DMS 273 (cell line): ENCODE measurements at regions not wholly inside any gene's neighbourhood (a gene's known extent, or its start where the extent isn't known, plus 50 kb on each side); places are given as distances from the start of the nearest gene placed in this dataset.
"Not testable (repeated sequence)": the region's sequence is repeated elsewhere in the genome, so short reads cannot be mapped to it uniquely, and the experiment has no call there.

Experiments used
- DNase-seq: peaks from one replicate; lab custom pipeline; 2025; ENCODE audit not compliant: unreplicated experiment; lab: John Stamatoyannopoulos, UW

DNA sequence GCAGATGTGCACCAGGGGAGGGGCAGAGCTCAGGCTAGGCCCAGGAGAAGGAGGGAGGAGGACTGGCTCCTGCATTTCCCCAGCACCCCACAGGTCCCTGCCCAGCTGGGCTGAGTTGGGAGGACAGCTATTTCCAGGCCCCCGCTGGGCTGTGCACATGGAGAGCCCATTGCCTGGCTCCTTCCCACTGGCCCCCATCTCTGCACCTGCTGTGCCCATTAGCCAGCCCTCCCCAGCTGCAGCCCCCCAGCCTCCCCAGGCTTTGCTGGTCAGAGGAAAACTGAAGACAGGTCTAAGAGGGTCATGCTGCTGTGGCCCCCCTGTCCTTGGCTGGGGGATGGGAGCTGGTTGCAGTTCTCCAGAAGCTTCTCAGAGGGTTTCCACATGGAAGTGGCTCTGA, 81.8 kb upstream of the SHANK2 start:
- no peak for DNase-seq

DNA sequence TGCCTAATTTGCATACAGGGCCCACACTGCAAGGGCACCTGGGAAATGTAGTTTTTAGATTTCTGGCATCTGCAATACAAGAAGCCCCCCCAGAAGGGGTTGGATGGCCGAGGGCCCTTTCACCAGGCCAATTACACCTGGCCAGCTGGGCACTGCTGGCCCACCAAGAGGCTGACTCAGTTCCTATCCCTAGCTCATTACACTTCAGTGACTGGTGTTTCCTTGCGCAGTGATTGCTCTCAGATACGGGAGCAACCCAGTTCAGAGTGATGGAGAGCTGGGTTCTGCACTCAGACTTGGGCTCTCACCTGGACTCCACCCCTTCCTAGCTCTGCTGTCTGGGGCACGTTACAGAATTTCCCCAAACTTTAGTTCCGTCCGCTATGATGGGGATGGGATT, 81.1 kb upstream of the SHANK2 start:
- no peak for DNase-seq

DNA sequence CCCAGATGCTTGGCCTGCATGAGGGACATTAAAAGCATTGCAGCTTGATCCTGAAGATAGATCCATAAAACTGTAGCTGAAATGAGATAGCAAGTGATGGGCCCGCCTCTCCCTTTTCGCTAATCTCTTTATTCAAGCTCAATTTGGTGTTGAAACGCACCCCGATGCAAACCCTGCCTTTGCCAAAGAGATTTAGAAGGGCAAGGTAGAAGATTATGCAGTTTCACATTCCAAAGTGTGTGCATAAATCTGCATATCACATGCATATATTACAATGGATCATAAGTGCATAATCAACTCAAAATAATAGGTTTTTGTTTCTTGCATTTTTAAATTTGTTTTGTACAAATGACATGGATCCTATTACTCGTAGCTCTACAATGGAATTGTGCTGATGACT, 80.1 kb upstream of the SHANK2 start:
- DNase-seq: no peak

DNA sequence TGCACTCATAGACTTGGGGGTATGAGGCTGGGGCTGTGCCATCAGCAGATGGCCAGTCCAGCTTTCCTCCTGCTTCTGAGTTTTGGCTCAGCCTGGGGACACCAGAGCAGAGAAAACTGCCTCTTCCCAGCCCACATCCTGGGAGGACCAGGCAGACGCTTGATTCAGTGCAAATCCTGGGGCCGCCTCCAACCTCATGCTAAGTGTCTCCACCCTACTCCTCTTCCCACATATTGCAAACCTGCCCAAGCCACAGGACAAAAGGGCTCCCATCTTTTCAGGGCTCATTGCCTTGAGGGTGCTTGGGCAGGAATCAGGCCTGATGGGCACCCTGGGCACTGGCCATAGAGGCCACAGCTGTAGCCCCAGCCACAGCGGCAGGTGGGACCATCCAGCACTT, 79.7 kb upstream of the SHANK2 start:
- no peak for DNase-seq

DNA sequence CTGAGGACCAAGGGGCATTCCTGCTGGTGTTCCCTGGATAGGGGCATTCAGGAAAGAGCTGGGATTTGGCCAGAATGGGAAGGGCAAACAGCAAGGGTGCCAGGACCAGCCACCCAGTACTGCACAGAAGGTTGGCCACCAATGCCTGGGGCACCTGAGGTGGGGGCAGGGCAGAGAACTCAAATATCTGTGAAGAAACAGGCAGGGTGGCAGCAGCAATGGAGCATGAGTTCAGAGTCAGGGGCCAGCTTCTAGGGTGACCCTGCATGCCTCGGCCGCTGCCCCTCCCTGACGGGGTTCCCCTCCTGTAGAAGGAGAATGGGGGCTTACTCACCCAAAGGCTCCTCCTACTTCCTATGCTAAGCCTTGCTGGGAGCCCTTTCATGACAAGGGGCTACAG, 79.3 kb upstream of the SHANK2 start:
- DNase-seq: no peak

DNA sequence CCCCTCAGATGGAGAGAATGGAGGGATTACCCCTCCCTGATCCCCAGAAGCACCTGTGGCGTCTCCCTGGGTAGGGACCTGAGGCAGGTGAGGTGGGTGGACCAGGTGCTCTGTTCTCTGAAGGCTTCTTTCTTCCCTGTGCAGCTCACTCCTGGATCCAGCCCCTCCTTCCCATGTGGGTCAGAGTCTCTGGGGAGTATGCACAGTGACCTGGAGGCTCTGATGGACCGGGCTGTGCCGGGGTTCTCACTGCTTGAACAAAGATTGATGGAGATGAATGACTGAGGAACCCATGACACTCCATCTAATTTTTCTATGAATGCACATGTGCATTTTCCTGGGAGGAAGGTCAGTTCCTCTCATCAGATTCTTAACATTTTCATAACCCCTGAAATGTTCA, 78.6 kb upstream of the SHANK2 start:
- DNase-seq: no peak

DNA sequence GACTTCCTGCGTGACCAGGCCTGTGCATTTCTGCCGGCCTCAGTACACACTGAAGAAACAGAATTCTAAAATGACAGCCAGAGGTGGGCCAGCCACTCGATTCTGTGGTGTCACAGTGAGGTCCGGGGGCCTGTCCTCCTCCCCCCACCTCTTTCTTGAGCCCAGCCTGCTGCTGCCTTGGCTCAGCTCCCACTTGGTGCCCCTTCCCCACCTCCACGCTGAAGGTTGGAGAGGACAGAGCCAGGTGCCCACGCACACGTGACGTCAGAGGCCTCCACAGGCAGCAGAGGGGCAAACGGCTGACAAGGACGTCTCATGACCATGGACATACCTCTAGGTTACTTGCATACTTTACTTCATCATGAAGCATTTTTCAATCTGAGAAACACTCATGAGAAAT, 78.0 kb upstream of the SHANK2 start:
- no peak for DNase-seq

DNA sequence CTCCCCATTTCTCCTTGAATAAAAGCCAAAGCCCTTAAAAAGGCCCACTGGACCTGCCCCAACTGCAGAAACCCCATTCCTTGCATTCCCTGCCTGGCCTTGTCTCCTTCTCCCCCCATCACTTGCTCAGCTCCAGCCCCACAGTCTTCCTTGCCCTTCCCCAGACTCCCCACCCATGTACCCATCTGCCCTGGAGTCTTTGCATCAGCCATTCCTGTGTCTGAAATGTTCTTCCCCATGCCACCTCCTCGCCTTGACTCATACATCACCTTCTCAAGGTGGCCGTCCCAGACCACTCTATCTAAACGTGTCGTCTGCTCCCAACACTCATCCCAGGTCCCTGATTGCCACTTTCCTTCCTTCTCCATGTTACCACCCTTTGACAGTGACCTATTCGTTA, 77.4 kb upstream of the SHANK2 start:
- no peak for DNase-seq

DNA sequence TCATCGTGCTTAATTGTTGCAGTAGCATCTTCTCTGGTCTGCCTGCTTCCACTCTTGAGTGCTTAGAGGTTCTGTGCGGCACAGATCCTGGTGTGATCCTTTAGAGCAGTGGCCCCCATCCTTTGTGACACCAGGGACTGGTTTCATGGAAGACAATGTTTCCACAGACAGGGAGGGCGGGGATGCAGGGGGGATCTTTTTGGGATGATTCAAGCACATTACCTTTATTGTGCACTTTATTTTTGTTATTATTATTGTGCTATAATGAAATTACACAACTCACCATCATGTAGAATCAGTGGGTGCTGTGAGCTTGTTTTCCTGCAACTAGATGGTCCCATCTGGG, 76.8 kb upstream of the SHANK2 start:
- DNase-seq: no peak

DNA sequence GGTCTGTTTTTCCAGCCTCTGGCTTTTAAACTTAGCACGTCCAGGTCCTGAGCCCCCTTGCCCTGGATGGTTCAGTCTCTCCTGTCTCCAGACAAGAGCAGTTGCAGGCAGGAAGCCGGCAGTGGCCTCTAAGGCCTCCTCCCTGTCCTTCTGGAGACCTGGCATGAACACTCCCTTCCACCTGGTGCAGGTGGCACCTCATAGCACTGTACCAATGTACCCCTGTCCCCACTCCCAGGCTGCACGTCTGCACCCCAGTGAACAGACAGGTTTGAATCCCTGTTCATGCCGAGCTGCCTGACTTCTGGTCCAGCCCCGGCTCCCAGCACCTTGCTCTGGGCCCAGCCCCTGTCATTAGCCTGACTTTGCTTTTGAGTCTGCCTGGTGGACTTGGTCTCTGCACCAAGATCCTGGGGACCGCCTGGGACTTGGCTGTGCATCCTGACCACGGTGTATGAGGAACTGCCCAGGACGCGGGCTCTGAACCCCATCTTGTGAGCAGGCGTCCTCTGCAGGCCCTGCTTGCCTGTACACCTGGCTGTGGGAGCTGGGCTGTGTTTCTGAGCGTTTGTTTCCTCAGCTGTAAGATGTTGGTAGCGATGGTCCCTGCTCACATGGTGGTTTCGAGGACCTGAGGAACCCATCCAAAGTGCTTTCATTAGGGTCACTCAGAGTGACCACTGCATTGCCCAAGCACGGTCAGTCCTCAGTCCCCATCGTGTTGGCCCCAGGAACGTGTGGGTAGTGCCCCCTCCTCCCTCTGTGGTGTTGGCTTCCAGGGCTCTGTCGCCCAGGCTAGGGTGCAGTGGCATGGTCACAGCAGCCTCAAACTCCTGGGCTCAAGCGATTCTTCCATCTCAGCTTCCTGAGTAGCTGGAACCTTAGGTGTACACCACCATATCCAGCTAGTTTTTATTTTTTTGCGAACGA, 75.0 kb upstream of the SHANK2 start:
- DNase-seq: no peak

DNA sequence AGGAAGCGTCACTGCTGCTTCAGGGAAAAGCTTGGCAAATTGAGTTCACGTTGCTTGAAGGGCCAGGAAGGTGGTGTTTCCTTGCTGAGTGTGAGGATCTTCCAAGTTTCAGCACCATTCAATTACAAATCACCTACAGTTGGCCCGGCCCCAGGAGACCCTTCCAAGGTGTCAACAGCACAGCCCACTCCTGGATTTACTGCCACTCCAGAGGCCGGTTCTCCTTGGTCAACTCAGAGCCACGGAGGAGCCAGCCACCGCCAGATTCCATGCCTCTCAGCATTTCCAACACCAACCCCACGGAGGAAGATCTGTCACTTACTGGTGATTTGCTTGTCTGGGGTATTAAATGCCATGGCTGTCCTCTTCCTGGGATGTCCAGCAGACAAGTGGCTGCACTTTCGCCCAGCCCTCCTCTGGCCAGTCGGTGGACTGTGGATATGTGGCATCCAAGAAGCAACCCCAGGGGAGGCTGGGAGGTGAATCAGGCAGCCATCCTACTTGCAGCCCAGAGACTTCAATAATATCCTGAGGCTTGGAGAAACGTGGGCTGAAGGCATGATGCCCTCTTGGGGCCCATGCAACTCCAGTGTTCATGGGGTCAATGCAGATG, 74.1 kb upstream of the SHANK2 start:
- DNase-seq: no peak

DNA sequence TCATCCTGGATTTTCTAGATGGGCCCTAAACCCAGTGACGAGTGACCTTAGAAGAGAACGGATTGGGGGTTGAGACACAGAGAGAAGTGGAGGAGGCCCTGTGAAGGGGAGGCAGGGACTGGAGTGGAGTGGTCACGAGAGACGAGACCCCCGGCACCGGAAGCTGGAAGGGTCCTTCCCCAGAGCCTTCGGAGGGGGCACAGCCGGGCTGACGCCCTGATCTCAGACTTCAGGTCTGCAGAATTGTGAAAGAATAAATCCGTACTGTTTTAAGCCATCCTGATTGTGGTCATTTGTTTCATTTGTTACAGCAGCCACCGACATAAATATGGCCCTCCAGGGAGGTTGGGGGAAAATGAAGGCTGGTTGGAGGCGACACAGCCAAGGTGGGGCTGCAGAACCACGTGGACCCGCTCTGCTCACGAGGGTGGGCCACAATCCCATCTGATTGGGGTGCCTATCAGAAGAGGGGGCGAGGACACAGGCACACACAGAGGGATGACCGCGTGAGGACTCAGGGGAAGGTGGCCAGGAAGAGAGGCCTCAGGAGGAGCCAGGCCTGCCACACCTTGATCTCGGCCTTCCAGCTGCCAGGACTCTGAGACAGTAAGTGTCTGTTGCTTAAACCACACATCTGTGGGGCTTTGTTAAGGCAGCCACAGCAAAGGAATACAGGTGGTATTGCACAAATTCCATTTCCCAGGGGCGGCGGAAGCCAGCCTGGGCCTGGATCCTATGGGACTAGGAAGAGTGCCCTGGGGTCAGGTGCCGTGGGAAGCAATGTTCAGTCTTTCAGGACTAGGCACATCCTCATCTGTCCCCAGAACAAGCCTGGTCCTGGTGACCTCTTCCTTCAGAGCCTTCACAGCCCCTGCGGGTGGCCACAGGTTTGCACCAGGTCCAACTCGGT, 73.3 kb upstream of the SHANK2 start:
- no peak for DNase-seq

DNA sequence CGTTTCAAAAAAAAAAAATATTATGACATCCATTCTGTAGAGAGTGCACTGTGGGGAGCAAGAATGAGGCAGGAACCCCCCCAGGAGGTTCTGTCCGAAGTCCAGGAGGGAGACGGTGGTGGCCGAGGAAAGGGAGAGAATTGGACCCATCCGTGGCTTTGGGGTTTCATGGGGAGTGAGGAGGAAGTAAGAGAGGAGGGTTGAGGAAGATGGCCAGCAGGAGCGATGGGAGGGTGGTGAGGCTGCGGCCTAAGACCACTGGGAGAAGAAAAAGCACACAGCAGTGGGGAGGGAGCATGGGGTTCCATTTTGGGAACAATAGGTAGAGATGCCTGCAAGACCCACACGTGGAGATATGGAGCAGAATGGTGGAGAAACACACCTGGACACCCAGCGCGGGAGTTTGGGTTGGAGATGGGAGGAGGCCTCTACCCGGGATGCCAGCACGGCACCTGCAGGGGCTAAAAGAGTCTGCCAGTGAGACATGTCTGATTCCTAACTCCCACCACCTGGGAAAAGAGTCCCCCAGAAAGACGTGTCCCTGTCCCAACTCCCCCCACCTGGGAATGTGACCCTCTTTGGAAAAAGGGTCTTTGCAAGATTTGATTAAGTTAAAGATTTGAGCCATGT, 72.5 kb upstream of the SHANK2 start:
- no peak for DNase-seq

DNA sequence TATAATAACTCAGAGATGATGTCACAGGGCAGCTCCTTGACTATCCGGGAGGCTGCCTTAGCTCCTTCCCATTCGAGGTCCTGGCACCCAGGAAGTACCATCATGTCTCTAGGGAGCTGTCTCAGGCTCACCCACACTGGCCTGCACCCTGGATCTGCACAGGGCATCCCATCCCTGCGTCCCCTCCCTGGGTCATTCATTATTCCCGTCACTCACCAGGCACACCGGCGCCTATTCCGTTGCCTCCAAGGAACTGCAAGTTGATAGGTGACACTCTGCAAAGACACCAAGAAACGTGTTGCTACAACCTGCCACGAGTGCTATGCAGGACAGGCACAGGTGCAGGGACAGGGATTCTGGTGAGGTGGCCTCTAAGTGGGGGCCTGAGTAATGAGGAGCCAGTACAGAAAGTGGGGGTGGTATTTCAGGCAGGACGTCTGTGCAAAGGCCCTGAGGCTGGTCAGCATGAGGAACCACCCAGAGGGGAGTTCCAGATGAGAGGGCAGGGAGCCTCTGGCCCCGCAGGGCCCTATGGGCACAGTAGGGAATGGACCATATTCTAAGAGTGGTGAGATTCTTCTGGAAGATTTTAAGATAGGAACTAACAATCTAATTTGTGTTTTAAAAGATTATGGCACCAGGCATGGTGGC, 71.6 kb upstream of the SHANK2 start:
- no peak for DNase-seq

DNA sequence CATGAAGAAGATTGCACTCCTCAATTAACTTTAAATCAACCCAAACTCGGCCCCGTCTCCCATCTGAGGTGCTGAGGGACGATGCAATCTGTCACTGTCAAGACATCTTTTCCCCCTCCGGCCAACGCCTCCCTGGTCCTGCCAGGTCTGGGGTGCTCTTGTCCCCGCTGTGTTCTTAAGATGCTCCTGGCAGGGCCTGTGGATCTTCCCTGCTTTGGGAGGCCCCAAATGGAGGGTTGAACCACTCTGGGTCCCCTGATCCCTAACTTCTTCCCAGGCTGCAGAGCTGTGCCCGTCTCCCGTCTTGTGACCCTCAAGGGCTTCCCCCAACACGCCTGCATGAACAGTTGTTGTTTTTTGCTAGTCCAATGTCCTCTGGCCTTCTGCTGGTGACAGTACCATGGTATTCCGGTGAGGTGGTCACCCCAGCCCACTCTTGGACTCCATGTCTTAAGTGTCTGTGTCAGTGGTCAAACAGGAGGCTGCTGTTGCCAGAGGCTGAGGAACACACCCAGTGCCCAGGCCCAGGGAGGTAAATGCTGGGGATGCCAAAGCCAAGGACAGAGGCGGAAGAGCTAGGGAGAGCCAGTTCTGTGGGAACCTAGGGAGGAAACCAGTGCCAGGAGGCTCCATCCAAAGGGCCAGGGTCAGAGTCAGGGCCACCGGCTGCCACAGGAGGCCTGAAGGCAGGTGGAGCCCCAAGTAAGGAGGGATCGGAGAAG, 70.6 kb upstream of the SHANK2 start:
- DNase-seq: no peak

DNA sequence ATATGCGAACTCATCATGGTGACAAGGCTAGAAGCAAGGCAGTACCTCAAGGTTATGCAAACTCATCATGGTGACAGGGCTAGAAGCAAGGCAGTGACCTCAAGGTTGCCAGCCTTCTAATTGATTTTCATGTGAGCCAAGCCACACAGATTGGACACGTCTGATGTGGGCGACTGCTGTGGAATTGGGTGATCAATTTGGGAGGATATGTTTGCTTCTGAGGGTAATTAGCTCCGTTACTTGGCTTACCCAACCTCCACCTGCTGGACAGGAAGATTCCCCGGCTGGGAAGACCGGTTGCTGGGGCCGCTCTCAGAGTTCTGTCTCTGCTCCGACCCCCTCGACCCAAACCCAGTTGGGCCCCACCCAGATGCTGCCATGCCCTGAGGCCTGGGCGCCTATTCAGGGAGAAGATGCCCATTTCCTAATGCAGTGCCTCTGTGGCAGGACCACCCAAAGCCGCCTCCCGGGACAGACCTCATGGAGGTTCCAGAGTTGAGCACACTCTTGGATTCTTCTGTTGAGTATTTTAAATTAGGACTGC, 69.9 kb upstream of the SHANK2 start:
- DNase-seq: no peak

DNA sequence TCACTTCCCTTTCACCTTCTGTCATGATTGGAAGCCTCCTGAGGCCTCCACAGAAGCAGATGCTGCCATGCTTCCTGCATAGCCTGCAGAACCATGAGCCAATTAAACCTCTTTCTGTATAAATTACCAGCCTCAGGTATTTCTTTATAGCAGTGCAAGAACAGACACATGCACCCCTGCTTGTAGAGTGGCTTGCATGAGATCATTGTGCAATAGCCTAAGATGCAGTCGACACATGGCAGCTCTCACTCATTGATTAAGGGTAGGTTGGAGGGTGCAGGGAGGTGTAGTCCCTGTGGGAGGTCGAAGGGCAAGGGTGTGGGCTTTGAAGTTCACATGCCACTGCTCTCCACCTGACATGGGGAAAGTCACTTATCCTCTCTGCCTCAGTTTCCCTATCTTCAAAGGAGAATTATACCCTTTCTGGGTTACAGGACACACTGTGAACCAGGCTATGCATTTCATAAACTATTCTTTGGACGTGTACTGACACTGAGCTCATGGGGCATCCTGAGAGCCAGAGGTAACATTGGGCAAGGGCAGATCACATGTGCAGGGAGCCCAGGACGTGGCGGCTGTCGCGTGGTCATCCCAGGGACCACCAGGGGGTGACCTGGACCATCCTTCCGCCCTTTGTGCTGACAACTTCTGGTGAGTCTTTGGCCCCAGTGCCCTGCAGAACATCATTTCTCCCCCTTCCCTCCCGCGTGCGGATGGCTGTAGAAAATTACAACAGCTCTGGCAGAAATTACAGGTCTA, 69.2 kb upstream of the SHANK2 start:
- DNase-seq: no peak

DNA sequence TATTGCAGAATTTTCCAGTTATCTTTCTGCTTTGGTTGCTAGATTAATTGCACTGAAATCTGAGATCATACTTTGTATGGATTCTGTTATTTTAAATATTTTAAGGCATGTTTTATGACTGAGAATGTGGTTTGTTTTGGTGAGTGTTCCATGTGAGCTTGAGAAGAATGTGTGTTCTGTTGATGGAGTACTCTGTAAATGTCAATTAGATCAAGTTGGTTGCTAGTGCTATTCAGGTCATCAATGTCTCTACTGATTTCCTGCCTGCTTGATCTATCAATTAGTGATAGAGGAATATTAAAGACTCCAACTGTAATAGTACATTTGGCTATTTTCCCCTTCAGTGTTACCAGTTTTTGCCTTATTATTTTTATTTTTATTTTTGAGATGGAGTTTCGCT, 64.3 kb upstream of the SHANK2 start:
- DNase-seq: no peak

DNA sequence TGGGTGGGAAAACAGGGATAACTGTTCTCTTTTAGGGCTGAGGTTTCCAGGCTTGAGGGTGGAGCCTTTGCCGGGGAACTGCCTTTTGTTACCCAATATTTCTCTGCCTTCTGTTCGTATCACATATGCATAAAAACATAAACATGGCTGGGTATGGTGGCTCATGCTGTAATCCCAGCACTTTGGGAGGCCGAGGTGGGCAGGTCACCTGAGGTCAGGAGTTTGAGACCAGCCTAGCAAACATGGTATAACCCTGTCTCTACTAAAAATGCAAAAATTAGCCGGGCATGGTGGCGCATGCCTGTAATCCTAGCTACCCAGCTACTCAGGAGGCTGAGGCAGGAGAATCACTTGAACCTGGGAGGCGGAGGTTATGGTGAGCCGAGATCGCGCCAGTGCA, 60.2 kb upstream of the SHANK2 start:
- not testable (repeated sequence) for DNase-seq
